Neural progenitor cell (in vitro differentiated cells): ENCODE measurements at regions not wholly inside any gene's neighbourhood (a gene's known extent, or its start where the extent isn't known, plus 50 kb on each side); places are given as distances from the start of the nearest gene placed in this dataset.

Experiments used
- DNase-seq: peaks from one replicate; pipeline ENCODE4 v3.0.0-alpha.2; 2016; ENCODE audit warnings: low spot score
- H2AFZ ChIP-seq: fragments of 200-600 bp; sonication (generic); replicated peaks from 2 replicates; pipeline ENCODE4 v1.6.1; 2016; ENCODE audit warnings: antibody characterized with exemption
- H3F3A ChIP-seq: fragments of 200-600 bp; sonication (generic); 2 replicates; pipeline ENCODE4 v1.6.1; 2016; ENCODE audit warnings: antibody characterized with exemption, low read depth
- H3K27ac ChIP-seq: fragments of 200-600 bp; sonication (generic); 2 replicates; pipeline ENCODE4 v1.5.1; 2016; ENCODE audit warnings: mild to moderate bottlenecking
- H3K27me3 ChIP-seq: fragments of 200-600 bp; sonication (generic); 2 replicates; pipeline ENCODE4 v1.6.1; 2016; ENCODE audit warnings: mild to moderate bottlenecking, moderate library complexity
- H3K36me3 ChIP-seq: fragments of 200-600 bp; sonication (generic); 2 replicates; pipeline ENCODE4 v1.5.1; 2016
- H3K4me1 ChIP-seq: fragments of 200-600 bp; sonication (generic); 2 replicates; pipeline ENCODE4 v1.6.1; 2016; ENCODE audit warnings: mixed run types
- H3K4me2 ChIP-seq: fragments of 200-600 bp; sonication (generic); 2 replicates; pipeline ENCODE4 v1.6.1; 2016
- H3K4me3 ChIP-seq: fragments of 200-600 bp; sonication (generic); 2 replicates; pipeline ENCODE4 v1.5.1; 2016
- H3K79me2 ChIP-seq: fragments of 200-600 bp; sonication (generic); 2 replicates; pipeline ENCODE4 v1.6.1; 2016; ENCODE audit warnings: low read depth
- H3K9ac ChIP-seq: fragments of 200-600 bp; sonication (generic); 2 replicates; pipeline ENCODE4 v1.6.1; 2016
- H3K9me3 ChIP-seq: fragments of 200-600 bp; sonication (generic); 2 replicates; pipeline ENCODE4 v1.5.1; 2016; ENCODE audit warnings: low read depth
- H4K20me1 ChIP-seq: fragments of 200-600 bp; sonication (generic); 2 replicates; pipeline ENCODE4 v1.6.1; 2016; ENCODE audit warnings: low read depth
- H3K27ac Mint-ChIP-seq: 3 replicates; pipeline ENCODE4 v1.8.0; 2021; ENCODE audit warnings: mixed read lengths
- H3K27me3 Mint-ChIP-seq: 2 replicates; pipeline ENCODE4 v1.8.0; 2022; ENCODE audit warnings: low read depth, mild to moderate bottlenecking, inconsistent platforms, moderate library complexity, mixed read lengths; ENCODE audit not compliant: insufficient read depth
- H3K36me3 Mint-ChIP-seq: 3 replicates; pipeline ENCODE4 v1.8.0; 2021; ENCODE audit warnings: mixed read lengths
- H3K4me1 Mint-ChIP-seq: 3 replicates; pipeline ENCODE4 v1.8.0; 2021; ENCODE audit warnings: mixed read lengths
- H3K4me3 Mint-ChIP-seq: 3 replicates; pipeline ENCODE4 v1.8.0; 2021; ENCODE audit warnings: mild to moderate bottlenecking, moderate library complexity, mixed read lengths
- H3K9me3 Mint-ChIP-seq: 3 replicates; pipeline ENCODE4 v1.8.0; 2020; ENCODE audit warnings: mixed read lengths
- CTCF ChIP-seq: fragments of 200-600 bp; sonication (generic); IDR thresholded peaks from 2 replicates; pipeline ENCODE4 v1.5.1; 2017; ENCODE audit warnings: antibody characterized with exemption, mild to moderate bottlenecking
- EZH2 ChIP-seq: fragments of 200-600 bp; sonication (generic); IDR thresholded peaks from 2 replicates; pipeline ENCODE4 v1.6.1; 2017; ENCODE audit warnings: antibody characterized with exemption, mild to moderate bottlenecking, moderate library complexity
- EZH2phosphoT487 ChIP-seq: fragments of 200-600 bp; sonication (generic); IDR thresholded peaks from 2 replicates; pipeline ENCODE4 v1.6.1; 2017; ENCODE audit warnings: antibody characterized with exemption

GRCh38 chr7:26048663-26049062 is 103.3 kb upstream of the NFE2L3 start:
- peaks cover 7% of the 10 kb centered on the region for H3K27me3 Mint-ChIP-seq

GRCh38 chr7:26049081-26049480 is 102.9 kb upstream of the NFE2L3 start:
- peaks cover 7% of the 10 kb centered on the region for H3K4me1 Mint-ChIP-seq
- H3K9me3 Mint-ChIP-seq: peaks cover 12% of the 10 kb centered on the region
- Histone ChIP-seq H3F3A (no peaks in the 10 kb centered on the region), H3K27me3 (no peaks in the 10 kb centered on the region), H2AFZ (no peak overlapping the region), H3K9ac (no peak overlapping the region), H3K4me2 (no peak overlapping the region), H3K79me2 (no peaks in the 10 kb centered on the region), H3K9me3 (no peaks in the 10 kb centered on the region), H4K20me1 (no peaks in the 10 kb centered on the region), H3K36me3 (no peaks in the 10 kb centered on the region), H3K4me3 (no peak overlapping the region), H3K27ac (no peak overlapping the region), H3K4me1 (no peaks in the 10 kb centered on the region)
- TF ChIP-seq EZH2: no peak
- no peak for TF ChIP-seq CTCF
- no peak for TF ChIP-seq EZH2phosphoT487
- no peaks in the 10 kb centered on the region for H3K36me3 Mint-ChIP-seq
- no peak overlapping the region for H3K27ac Mint-ChIP-seq
- no peak for DNase-seq
- no peak overlapping the region for H3K4me3 Mint-ChIP-seq
- H3K27me3 Mint-ChIP-seq: peaks cover 3% of the 10 kb centered on the region

More at GRCh38 chr7:26048663-26049062, 103.3 kb upstream of the NFE2L3 start:
- no peaks in the 10 kb centered on the region for H3F3A ChIP-seq
- DNase-seq: no peak
- no peaks in the 10 kb centered on the region for H3K79me2 ChIP-seq
- H3K27me3 ChIP-seq: no peaks in the 10 kb centered on the region
- H4K20me1 ChIP-seq: no peaks in the 10 kb centered on the region
- H3K9me3 ChIP-seq: no peaks in the 10 kb centered on the region
- no peak overlapping the region for H2AFZ ChIP-seq
- Mint-ChIP-seq H3K4me3 (no peak overlapping the region), H3K9me3 (peaks cover 8% of the 10 kb centered on the region), H3K36me3 (no peaks in the 10 kb centered on the region), H3K4me1 (peaks cover 7% of the 10 kb centered on the region), H3K27ac (no peak overlapping the region)
- no peak overlapping the region for H3K4me2 ChIP-seq
- H3K4me3 ChIP-seq: no peak overlapping the region
- no peak overlapping the region for H3K9ac ChIP-seq
- no peak for TF ChIP-seq EZH2phosphoT487
- TF ChIP-seq CTCF: no peak
- TF ChIP-seq EZH2: no peak
- no peaks in the 10 kb centered on the region for H3K36me3 ChIP-seq
- no peaks in the 10 kb centered on the region for H3K4me1 ChIP-seq
- H3K27ac ChIP-seq: no peak overlapping the region

- Histone ChIP-seq H3K9me3 (no peaks in the 10 kb centered on the region), H3K36me3 (no peaks in the 10 kb centered on the region), H3F3A (no peaks in the 10 kb centered on the region), H3K9ac (no peak overlapping the region), H3K4me1 (no peaks in the 10 kb centered on the region), H3K4me3 (no peak overlapping the region), H3K27me3 (no peaks in the 10 kb centered on the region), H3K79me2 (no peaks in the 10 kb centered on the region), H2AFZ (no peak overlapping the region), H3K27ac (no peak overlapping the region), H4K20me1 (no peaks in the 10 kb centered on the region), H3K4me2 (no peak overlapping the region)
- DNase-seq: no peak
- peaks cover 12% of the 10 kb centered on the region for H3K9me3 Mint-ChIP-seq
- peaks cover 7% of the 10 kb centered on the region for H3K4me1 Mint-ChIP-seq
- H3K27me3 Mint-ChIP-seq: peaks cover 3% of the 10 kb centered on the region
- no peak overlapping the region for H3K4me3 Mint-ChIP-seq
- no peak overlapping the region for H3K27ac Mint-ChIP-seq
- TF ChIP-seq CTCF: no peak
- TF ChIP-seq EZH2: no peak
- no peak for TF ChIP-seq EZH2phosphoT487
- no peaks in the 10 kb centered on the region for H3K36me3 Mint-ChIP-seq
Observed at GRCh38 chr7:26051021-26051420, 101.0 kb upstream of the NFE2L3 start.
